GM12872 (cell line): ENCODE measurements at regions not wholly inside any gene's neighbourhood (a gene's known extent, or its start where the extent isn't known, plus 50 kb on each side); places are given as distances from the start of the nearest gene placed in this dataset.

Experiments used
- TF ChIP-seq, protein P1 (sequence below): IDR thresholded peaks from 3 replicates; pipeline ENCODE4 v1.5.1; 2011; ENCODE audit warnings: low read depth, mild to moderate bottlenecking, low read length, moderate library complexity; ENCODE audit not compliant: insufficient read depth

- TF ChIP-seq, protein P1, sequence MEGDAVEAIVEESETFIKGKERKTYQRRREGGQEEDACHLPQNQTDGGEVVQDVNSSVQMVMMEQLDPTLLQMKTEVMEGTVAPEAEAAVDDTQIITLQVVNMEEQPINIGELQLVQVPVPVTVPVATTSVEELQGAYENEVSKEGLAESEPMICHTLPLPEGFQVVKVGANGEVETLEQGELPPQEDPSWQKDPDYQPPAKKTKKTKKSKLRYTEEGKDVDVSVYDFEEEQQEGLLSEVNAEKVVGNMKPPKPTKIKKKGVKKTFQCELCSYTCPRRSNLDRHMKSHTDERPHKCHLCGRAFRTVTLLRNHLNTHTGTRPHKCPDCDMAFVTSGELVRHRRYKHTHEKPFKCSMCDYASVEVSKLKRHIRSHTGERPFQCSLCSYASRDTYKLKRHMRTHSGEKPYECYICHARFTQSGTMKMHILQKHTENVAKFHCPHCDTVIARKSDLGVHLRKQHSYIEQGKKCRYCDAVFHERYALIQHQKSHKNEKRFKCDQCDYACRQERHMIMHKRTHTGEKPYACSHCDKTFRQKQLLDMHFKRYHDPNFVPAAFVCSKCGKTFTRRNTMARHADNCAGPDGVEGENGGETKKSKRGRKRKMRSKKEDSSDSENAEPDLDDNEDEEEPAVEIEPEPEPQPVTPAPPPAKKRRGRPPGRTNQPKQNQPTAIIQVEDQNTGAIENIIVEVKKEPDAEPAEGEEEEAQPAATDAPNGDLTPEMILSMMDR, result no peak
These were observed 123.1 kb upstream of the MAF start for GRCh38 chr16:79723583-79724168.

DNA sequence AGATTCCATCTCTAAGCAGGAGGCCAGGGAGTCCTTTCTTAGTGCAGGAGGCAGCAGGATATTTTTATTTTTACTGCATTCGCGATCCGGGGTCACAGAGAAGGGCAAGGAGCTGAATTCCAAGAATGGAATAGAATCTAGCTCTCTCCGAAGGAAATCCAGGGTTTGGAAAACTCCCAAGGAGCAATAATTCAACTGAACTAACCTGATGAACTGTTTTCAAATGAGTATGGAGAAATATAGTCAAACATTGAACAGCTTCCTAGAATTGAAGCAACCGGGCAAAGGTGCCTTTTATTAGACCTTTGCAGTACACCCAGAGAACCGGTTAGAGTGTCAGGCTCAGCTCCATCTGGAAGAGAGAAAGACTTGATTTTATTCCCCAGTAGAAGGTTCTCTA lies 120.7 kb upstream of the MAF start:
- TF ChIP-seq, protein P1, result no peak

GRCh38 chr16:79717333-79718137 lies 117.0 kb upstream of the MAF start:
- TF ChIP-seq, protein P1, result no peak

DNA sequence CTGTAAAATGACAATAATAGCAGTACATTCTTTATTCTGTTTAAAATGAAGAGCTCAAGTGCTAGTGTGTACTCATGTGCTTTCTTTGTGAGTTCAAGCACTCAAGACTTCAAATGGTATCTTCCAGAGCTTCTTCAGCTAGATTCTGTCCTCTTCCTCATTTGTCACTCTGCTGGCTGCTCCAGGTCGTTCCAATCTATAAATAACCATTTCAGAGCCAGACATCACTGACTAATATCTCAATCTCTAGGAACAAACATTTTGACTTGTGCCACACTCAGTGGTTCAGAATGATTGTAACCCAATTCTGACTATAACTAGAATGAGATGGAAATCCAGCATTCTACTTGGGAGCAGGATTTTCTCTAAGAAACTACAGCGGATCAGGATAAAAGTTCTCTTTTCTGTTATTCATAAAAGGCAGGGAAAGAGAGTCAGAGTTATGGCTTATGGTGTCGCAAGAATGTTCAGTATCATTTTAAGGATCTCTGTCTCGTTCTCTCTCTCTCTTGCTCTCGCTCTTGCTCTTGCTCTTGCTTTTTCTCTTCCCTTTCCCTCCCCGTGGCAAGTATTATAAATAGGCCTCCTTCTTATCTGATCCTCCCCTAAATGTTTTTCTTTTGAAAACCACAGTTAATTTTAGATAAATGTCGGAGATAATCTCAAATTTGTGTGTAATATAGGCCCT lies 116.3 kb upstream of the MAF start:
- TF ChIP-seq, protein P1, result no peak

- TF ChIP-seq, protein P1, result no peak
These were observed 114.5 kb upstream of the MAF start for GRCh38 chr16:79715061-79715460.

DNA sequence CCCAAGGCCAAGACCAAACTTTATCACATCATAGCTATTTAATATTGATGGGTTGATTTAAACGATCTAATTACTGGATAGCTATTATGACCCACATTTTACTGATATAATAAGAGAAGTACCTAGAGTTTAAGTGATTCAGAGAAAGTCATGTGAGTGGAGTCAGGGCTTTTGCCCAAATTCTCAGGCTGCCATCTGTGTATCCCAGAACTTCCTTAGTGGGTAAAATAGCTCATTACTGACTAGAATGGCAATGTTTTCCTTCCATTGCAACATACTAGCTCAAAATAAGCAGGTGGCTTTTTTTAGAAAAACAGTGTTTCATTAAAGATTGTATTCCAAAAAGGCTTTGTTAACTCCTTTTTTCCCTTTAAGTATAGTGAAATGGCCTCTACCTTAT lies 113.9 kb upstream of the MAF start:
- TF ChIP-seq, protein P1, result no peak

- TF ChIP-seq, protein P1, result no peak
These were observed 113.2 kb upstream of the MAF start for GRCh38 chr16:79713609-79714309.
